PC-3 (cell line): ENCODE measurements at regions not wholly inside any gene's neighbourhood (a gene's known extent, or its start where the extent isn't known, plus 50 kb on each side); places are given as distances from the start of the nearest gene placed in this dataset.

ENCODE experiments used
- ATAC-seq: fragments of 200-7000 bp; cut with Tn5 transposase; 2 replicates; pipeline ENCODE4 v1.9.1; 2020; ENCODE audit warnings: mild to moderate bottlenecking, moderate library complexity
- BruUV-seq: library from RNA; stranded (reverse); fragments of 400-500 nt; replicated peaks from 2 replicates; lab custom pipeline; 2021; lab: Mats Ljungman, UMichigan
- CTCF ChIA-PET: fragments of 300-600 bp; sonication (Branson Sonifier 250); formaldehyde crosslinking; loops from one replicate; lab custom pipeline; 2022; ENCODE audit warnings: antibody characterized with exemption; lab: Charles Lee
- POLR2A ChIA-PET: fragments of 300-600 bp; sonication (Branson Sonifier 250); formaldehyde crosslinking; loops from one replicate; lab custom pipeline; 2022; ENCODE audit warnings: antibody characterized with exemption; ENCODE audit not compliant: unreplicated experiment; lab: Charles Lee
- DNase-seq: peaks from one replicate; pipeline ENCODE4 v3.0.0-alpha.2; 2015
- H2AFZ ChIP-seq: fragments of 300-600 bp; sonication (generic); 2 replicates; pipeline ENCODE4 v1.6.0; 2016; ENCODE audit warnings: antibody characterized with exemption, low read length
- H3F3A ChIP-seq: fragments of 300-600 bp; sonication (generic); one replicate; pipeline ENCODE4 v1.6.0; 2017; ENCODE audit warnings: antibody characterized with exemption, low read length, control low read depth, mild to moderate bottlenecking; ENCODE audit not compliant: unreplicated experiment
- H3K27ac ChIP-seq: fragments of 300-600 bp; sonication (generic); 2 replicates; pipeline ENCODE4 v1.5.1; 2016; ENCODE audit warnings: mild to moderate bottlenecking, low read length
- H3K27me3 ChIP-seq: fragments of 300-600 bp; sonication (generic); 2 replicates; pipeline ENCODE4 v1.6.1; 2016; ENCODE audit warnings: low read length, mixed read lengths
- H3K36me3 ChIP-seq: fragments of 300-600 bp; sonication (generic); 2 replicates; pipeline ENCODE4 v1.6.1; 2016; ENCODE audit warnings: low read depth, mixed run types, low read length, mixed read lengths
- H3K4me1 ChIP-seq: fragments of 300-600 bp; sonication (generic); 2 replicates; pipeline ENCODE4 v1.5.1; 2016; ENCODE audit warnings: low read length; ENCODE audit not compliant: insufficient read depth
- H3K4me2 ChIP-seq: fragments of 300-600 bp; sonication (generic); 2 replicates; pipeline ENCODE4 v1.6.0; 2016; ENCODE audit warnings: low read length
- H3K4me3 ChIP-seq: fragments of 300-600 bp; sonication (generic); 2 replicates; pipeline ENCODE4 v1.5.1; 2016; ENCODE audit warnings: mild to moderate bottlenecking, low read length, mixed read lengths
- H3K79me2 ChIP-seq: fragments of 300-600 bp; sonication (generic); 2 replicates; pipeline ENCODE4 v1.6.1; 2017; ENCODE audit warnings: low read length, mixed read lengths
- H3K9ac ChIP-seq: fragments of 300-600 bp; sonication (generic); 2 replicates; pipeline ENCODE4 v1.6.0; 2016; ENCODE audit warnings: mild to moderate bottlenecking, low read length
- H3K9me2 ChIP-seq: fragments of 300-600 bp; sonication (generic); replicated peaks from 2 replicates; pipeline ENCODE4 v1.6.1; 2016; ENCODE audit warnings: mixed run types, low read length, mixed read lengths
- H3K9me3 ChIP-seq: fragments of 300-600 bp; sonication (generic); 2 replicates; pipeline ENCODE4 v1.6.1; 2016; ENCODE audit warnings: low read length, mixed read lengths
- H4K20me1 ChIP-seq: fragments of 300-600 bp; sonication (generic); 2 replicates; pipeline ENCODE4 v1.6.1; 2016; ENCODE audit warnings: low read length, mixed read lengths
- EZH2 ChIP-seq: fragments of 300-600 bp; sonication (generic); IDR thresholded peaks from one replicate; pipeline ENCODE4 v1.6.1; 2017; ENCODE audit warnings: antibody characterized with exemption, mild to moderate bottlenecking, low read length; ENCODE audit not compliant: unreplicated experiment
- EZH2phosphoT487 ChIP-seq: fragments of 300-600 bp; sonication (generic); IDR thresholded peaks from 2 replicates; pipeline ENCODE4 v1.6.1; 2018; ENCODE audit warnings: mild to moderate bottlenecking, antibody characterized with exemption, low read length, borderline replicate concordance
- intact Hi-C: fragments of 100-400 bp; cut with micrococcal nuclease; formaldehyde crosslinking; loops from 2 replicates; pipeline ENCODE4 v1.9.0; 2023
- TF ChIP-seq, protein P1 (sequence below): fragments of 300-600 bp; sonication (generic); conservative IDR thresholded peaks from 2 replicates; pipeline ENCODE4 v1.5.1; 2017; ENCODE audit warnings: antibody characterized with exemption, low read depth, mild to moderate bottlenecking, low read length

DNA sequence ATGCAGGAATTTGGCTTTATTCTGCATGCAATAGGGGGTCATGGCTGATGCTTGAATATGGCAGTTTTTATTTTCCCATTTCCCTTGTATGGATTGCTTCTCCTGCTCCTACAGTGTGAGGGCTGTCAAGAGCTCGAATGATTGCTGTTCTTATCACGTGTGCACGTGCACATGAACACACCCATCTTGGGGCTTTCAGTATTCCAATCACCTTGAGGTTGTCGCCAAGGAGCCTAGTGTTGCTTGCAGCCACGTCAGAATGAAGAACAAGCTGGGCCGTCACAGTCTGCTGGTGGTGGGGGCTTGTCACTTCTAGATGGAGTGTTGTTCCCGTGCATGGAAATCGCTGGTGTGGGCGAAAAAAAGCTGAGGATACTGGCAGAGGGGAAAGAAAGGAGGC is 219.4 kb upstream of the GLRA1 start:
- Histone ChIP-seq H3K27ac (no peak overlapping the region), H3F3A (no peaks in the 10 kb centered on the region), H3K4me1 (peaks cover 9% of the 10 kb centered on the region; the same call in 1 of the 2 replicates), H3K79me2 (no peaks in the 10 kb centered on the region), H4K20me1 (no peaks in the 10 kb centered on the region), H3K27me3 (no peaks in the 10 kb centered on the region), H3K9me2 (no peaks in the 10 kb centered on the region), H2AFZ (no peak overlapping the region), H3K4me3 (no peak overlapping the region), H3K9me3 (no peaks in the 10 kb centered on the region), H3K36me3 (no peaks in the 10 kb centered on the region), H3K4me2 (no peak overlapping the region), H3K9ac (no peak overlapping the region)
- ChIA-PET POLR2A (no interaction called here), CTCF (no interaction called here)
- intact Hi-C loops: no loop called here
- DNase-seq (no peak), ATAC-seq (no peak)
- TF ChIP-seq, protein P1, sequence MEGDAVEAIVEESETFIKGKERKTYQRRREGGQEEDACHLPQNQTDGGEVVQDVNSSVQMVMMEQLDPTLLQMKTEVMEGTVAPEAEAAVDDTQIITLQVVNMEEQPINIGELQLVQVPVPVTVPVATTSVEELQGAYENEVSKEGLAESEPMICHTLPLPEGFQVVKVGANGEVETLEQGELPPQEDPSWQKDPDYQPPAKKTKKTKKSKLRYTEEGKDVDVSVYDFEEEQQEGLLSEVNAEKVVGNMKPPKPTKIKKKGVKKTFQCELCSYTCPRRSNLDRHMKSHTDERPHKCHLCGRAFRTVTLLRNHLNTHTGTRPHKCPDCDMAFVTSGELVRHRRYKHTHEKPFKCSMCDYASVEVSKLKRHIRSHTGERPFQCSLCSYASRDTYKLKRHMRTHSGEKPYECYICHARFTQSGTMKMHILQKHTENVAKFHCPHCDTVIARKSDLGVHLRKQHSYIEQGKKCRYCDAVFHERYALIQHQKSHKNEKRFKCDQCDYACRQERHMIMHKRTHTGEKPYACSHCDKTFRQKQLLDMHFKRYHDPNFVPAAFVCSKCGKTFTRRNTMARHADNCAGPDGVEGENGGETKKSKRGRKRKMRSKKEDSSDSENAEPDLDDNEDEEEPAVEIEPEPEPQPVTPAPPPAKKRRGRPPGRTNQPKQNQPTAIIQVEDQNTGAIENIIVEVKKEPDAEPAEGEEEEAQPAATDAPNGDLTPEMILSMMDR: no peak
- TF ChIP-seq EZH2phosphoT487 (no peak), EZH2 (no peak)
- no TSS peak for BruUV-seq

DNA sequence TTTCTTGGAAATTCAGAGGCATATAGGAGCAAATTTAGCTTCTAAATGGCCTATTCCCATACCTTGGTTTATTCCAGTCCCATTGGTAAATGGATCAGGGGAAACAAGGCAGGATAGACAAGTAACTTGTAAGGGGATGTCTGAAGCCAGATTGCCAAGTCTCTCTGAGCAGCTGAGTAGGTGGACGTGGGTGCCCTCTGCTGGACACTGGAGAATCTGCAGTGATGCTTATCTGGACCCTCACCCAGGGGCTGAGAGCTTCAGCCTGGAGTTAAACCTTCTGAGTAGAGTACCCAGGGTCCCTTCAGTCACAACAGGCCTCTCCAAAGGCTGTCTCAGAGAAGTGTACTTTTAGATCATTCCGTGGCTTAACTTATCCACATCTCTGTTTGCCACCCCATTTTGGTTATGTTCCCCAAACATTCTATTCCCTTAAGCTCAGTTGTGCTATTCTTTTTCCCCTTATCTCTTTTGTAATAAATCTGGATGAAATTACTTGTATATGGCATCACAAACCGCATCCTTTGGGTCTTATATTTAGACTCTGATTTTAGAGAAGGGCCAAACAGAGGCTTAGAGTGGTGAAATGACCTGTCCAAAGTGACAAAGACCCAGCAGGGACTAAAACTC is 218.3 kb upstream of the GLRA1 start:
- Histone ChIP-seq H3K9me2 (no peaks in the 10 kb centered on the region), H3K9me3 (no peaks in the 10 kb centered on the region), H3K79me2 (no peaks in the 10 kb centered on the region), H3K9ac (no peak overlapping the region), H3K4me3 (no peak overlapping the region), H2AFZ (no peak overlapping the region), H3F3A (no peaks in the 10 kb centered on the region), H3K4me1 (peaks cover 9% of the 10 kb centered on the region; the same call in 1 of the 2 replicates), H3K27me3 (no peaks in the 10 kb centered on the region), H4K20me1 (no peaks in the 10 kb centered on the region), H3K4me2 (no peak overlapping the region), H3K27ac (no peak overlapping the region), H3K36me3 (no peaks in the 10 kb centered on the region)
- peak; percentile 74 for DNase-seq
- BruUV-seq: no TSS peak
- intact Hi-C loops: loop anchor here (1.0 kb wide), 2 partner anchors 128 to 318 kb away; no protein-coding TSS in a partner anchor
- ATAC-seq: peak; percentile 78
- POLR2A ChIA-PET: interaction anchor here (0.6 kb wide), 1 partner anchor 39 kb away, joined by 5 read pairs; no protein-coding TSS in a partner anchor
- TF ChIP-seq EZH2phosphoT487 (no peak), EZH2 (no peak)
- TF ChIP-seq, protein P1: peak; percentile 87
- CTCF ChIA-PET: interaction anchor here (0.5 to 1.3 kb wide), 2 partner anchors 133 to 318 kb away, joined by 5 to 17 read pairs; no protein-coding TSS in a partner anchor

DNA sequence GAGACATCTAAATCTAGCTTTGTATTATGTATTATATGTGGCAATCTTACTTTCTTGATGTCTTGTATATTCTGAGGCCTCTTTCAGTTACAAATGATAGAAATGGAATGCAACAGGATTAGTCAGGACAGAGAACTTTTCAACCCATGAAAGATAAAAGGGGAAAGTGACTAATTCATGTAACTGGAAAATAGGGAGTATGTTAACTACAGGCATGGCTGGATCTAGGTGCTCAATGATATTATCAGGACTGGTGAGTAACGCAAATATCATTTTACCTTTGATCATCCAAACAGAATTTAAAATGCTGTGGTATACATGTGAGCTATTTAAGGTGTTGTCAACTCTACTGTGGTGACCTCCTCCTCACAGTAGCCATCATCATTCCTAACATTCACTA is 215.7 kb upstream of the GLRA1 start:
- Histone ChIP-seq H3K36me3 (no peaks in the 10 kb centered on the region), H3K4me1 (peaks cover 5% of the 10 kb centered on the region; the same call in 1 of the 2 replicates), H4K20me1 (no peaks in the 10 kb centered on the region), H2AFZ (no peak overlapping the region), H3K9ac (no peak overlapping the region), H3K9me3 (no peaks in the 10 kb centered on the region), H3K4me3 (no peak overlapping the region), H3K9me2 (no peaks in the 10 kb centered on the region), H3K4me2 (no peak overlapping the region), H3F3A (no peaks in the 10 kb centered on the region), H3K79me2 (no peaks in the 10 kb centered on the region), H3K27ac (no peak overlapping the region), H3K27me3 (no peaks in the 10 kb centered on the region)
- ATAC-seq: no peak
- DNase-seq: peak; percentile 41
- intact Hi-C loops: no loop called here
- ChIA-PET POLR2A (no interaction called here), CTCF (no interaction called here)
- TF ChIP-seq EZH2phosphoT487: no peak
- BruUV-seq: no TSS peak
